ENCODE measurements at regions not wholly inside any gene's neighbourhood (a gene's known extent, or its start where the extent isn't known, plus 50 kb on each side); places are given as distances from the start of the nearest gene placed in this dataset.

DNA sequence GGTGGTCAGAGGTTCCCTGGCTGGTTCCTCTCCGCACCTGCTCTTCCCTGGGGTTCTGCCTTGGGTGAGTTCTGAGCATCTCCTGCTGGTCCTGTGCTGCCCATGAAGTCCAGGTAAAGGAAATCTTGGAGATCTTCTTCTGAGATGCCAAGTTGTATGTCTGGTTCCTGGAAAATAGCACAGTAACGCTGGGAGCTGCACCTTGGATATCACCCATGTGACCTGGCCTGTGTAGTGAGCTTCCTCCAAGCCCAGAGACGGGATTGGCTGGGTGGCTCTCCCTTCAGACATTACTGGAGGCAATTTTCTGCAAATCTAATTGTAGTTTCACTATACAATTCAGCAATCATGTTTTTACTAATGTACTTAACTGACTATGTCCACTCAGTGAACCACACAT lies 1281.1 kb downstream of the TMEM121 start:
- no peak for DNase-seq (ENCODE audit: low read depth in 2 of 2)

DNA sequence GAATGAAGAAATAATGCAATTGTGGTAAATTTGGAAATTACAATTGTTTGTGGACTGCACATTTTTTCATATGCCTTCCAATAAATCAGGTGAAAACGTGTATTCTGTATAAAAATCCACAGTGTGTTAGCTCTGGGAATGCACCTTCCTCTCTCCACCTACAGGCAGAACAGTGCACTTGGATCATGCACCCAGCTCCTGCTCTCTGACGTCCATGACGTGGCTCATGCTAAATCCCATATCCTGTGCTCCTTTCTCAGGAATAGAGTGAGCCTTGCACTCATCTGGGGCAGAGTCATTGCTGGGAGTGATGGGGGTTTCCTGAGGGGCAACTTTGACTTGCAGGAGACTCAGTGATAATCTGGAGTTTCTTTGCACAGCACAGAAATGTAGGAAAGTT lies 1282.1 kb downstream of the TMEM121 start:
- DNase-seq (ENCODE audit: low read depth in 2 of 2): no peak

DNA sequence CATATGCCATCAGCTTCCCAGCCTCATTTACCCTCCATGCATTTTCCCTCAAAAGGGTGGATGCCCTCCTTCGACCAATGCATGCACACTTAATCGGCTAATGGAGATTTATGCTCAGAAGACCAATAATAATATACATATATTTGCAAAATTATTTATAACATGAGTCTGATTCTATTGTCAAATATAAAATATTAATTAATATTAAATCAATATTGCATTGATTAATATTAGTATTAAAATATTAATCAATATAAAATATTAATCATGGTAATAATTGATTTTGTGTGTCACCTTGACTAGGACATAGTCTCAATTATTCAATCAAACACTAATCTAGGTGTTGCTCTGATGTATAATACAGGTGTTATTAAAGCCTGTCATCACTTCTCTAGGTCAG lies 1282.5 kb downstream of the TMEM121 start:
- DNase-seq (ENCODE audit: low read depth in 2 of 2): no peak

DNA sequence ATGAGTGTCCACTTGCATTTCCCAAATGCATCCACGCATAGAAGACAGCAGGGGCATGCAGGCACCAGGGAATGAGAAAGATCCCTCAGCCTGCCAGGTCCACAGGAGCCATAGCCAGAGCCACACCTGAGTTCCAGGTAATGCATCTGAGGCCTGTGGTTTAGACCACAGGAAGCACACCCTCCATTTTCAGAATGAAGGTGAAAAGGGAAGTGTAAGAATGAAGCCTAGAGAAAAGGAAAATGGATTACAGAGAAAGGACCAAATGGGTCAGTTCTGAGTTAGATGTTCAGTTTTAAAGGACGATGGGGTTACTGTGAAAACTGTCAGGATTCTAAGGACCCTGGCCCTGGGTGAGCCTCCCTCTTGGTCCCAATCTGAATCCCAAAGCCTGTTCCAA lies 1283.2 kb downstream of the TMEM121 start:
- no peak for DNase-seq (ENCODE audit: low read depth in 2 of 2)

DNA sequence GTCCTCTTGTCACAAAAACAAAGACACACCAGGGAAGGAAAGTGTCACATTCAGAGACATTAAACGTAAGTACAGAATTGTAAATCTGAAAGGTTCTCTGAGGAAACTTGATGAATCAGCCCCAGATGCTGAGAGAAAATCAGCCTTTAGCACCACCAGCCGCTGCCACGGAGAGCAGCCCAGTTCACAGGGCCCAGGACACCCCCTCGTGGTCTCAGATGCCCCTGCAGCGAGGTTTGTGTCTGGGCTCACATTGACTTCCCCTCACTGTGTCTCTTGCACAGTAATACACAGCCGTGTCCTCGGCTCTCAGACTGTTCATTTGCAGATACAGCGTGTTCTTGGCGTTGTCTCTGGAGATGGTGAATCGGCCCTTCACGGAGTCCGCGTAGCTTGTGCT lies 1283.8 kb downstream of the TMEM121 start:
- DNase-seq (ENCODE audit: low read depth in 2 of 2): peak in 1 of 2 donors; percentile 6

DNA sequence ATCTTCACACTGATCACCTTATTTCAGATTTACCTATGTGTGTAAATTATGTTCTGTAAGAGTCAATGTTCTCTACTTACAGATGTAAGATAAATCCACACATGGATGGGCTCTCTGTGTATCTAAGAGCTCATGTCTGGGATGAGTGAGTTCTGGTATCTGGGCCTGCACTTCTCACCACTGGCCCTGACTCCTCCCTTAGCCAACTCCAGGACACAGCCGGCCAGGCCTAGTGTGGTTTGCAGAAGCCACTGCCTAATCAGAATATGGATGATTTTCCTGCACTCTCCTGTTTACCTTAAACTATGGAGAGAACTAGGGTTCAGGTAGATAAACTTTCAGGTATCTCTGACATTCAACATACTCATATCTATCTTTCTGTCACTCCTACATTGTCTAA lies 1284.8 kb downstream of the TMEM121 start:
- no peak for DNase-seq (ENCODE audit: low read depth in 2 of 2)

DNA sequence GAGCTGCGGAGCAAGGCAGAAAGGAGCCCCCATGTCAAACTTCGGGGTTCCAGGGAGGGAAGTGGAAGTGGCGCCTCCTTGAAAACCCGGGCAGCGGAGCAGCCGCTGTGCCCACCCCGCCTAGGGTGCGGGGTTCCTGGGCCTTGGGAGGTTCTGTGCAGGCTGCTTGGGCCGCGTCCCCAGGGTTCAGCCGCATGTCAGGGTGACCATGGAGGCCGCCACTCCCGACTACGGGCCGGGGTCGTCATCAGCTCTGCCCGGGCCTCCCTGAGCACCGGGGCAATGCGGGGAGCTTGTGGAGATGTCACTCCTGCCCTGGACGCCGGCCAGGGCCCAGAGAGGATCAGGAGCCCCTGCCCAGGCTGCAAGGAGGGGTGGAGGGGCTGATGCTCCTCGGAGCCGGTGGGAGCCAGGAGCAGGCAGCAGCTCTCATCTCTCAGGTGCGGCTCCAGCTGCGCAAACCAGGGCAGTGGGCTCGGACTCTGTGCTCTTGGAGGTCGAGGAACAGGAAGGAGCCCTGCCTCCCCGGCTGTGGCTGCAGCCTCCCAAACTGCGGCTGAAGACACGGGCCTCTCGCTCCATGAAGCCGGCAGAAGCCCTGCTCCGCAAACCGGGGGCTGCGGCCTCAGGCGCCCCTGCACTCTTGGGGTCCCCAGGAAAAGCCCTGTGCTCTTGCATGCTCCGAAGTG lies 1286.5 kb downstream of the TMEM121 start:
- no peak for DNase-seq (ENCODE audit: low read depth in 2 of 2)

DNA sequence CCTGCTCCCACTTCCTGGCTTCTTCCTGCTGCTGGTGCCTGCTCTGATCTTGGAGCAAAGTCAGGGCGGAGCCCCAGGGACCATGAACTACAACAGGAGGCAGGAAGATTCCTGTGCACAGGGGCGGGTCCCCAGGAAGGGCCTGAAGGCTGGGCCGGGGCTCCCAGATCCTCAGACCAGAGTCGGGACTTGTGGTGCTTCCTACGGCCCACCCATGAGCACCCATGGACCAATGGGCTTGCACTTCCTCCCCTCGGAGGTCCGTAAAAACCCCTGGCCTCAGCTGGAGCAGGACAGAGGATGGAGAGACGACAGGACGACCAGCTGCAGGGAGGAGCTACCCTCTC lies 1287.1 kb downstream of the TMEM121 start:
- DNase-seq (ENCODE audit: low read depth in 2 of 2): no peak

DNA sequence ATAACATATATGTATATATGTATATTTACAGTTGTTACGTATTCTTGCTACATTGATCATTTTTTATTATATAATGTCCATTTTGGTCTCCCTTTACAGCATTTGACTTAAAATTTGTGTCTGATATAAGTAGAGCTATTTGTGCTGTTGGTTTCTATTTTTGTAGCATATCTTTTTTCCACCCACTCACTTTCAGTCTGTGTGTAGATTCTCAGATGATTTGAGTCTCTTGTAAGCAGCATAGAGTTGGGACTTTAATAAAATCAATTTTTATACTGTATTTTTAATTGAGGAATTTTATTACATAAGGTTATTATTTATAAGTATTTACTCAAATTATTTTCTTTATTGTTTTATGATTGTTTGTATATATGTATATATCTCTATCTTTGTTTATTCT lies 1293.7 kb downstream of the TMEM121 start:
- no peak for DNase-seq (ENCODE audit: low read depth in 2 of 2)

DNA sequence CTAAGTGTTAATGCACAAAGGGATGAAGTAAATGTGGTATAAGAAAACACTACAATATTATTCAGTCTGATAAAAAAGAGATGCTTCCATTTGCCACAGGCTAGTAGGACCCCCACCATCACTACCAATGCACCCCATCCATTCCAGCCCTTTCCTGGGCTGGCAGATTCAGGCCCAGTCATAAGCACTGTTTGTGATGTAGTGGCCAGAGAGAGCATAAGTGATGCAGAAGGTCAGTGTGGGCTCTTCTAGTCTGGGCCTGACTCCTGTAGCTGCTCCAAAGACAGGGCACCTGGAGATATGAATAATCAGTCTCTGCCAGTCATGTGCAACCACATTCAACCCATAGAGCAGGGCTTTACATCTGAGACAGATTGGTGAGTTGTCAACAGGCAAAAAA lies 1294.7 kb downstream of the TMEM121 start:
- no peak for DNase-seq (ENCODE audit: low read depth in 2 of 2)

DNA sequence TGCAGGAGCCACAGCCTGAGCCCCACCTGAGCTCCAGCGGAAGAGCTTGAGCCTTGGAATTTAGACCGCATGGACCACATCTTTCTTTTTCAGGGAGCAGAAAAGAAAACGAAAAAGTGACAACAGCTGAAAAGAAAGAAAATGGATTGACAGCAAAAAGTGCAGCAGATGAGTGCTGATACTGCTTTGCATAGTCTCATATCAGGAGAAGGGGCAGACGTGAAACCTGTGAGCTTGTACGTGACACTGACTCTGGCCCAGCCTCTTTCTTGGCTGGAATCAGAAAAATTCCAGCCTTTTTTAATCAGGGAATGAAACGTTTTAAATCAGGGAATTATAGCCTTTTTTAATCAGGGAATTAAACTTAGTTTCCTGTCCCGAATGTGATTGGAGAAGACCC lies 1296.5 kb downstream of the TMEM121 start:
- DNase-seq (ENCODE audit: low read depth in 2 of 2): no peak

DNA sequence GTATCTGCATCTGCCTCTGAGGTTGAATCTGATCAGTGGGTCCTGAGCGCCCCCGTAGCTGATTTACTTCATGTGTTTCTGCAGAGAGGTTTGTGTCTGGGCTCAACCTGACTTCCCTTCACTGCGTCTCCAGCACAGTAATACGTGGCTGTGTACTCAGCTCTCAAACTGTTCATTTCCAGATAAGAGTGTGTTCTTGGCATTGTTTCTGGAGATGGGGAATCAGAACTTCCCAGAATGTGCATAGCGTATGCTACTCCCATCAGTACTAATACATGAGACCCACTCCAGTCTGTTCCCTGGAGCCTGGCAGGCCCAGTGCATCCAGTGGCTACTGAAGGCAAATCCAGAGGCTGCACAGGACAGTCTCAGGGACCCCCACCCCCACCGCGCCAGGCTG lies 1297.2 kb downstream of the TMEM121 start:
- no peak for DNase-seq (ENCODE audit: low read depth in 2 of 2)

DNA sequence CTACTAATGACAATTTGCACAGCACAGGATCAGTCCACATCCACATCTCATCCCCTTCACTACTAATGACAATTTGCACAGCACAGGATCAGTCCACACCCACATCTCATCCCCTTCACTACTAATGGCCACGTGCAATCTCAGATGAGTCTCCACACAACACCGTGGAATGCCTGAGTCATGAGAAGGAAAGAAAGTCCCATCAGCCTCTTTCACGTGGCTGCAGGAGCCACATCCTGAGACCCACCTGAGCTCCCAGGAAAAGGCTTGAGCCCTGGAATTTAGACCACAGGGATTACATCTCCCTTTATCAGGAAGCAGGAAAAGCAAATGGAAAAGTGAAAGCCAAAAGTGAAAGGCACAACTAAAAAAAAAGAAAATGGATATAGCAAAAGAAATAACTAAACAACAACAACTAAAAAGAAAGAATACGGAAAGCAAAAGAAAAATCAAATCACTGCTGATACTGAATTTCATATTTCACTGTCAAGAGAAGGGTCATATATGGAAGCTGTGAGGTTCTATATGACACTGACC lies 1300.5 kb downstream of the TMEM121 start:
- DNase-seq (ENCODE audit: low read depth in 2 of 2): no peak

DNA sequence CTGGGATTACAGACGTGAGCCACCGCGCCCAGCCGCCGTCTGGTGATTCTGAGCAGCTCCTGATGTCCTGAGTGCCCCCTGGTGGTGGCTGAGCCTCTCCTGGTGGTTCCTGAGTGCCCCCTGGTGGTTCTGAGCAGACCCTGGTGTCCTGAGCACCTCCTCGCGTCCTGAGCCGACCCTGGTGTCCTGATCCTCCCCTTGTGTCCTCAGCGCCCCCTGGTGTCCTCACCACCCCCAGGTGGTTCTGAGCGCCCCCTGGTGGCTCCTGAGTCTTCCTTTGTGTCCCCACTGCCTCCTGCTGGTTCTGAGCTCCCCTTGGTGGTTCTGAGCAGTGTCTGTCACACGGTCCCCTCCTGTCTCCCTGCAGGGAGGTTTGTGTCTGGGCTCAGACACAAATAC lies 1304.9 kb downstream of the TMEM121 start:
- DNase-seq (ENCODE audit: low read depth in 2 of 2): peak; percentile 62 to 77

DNA sequence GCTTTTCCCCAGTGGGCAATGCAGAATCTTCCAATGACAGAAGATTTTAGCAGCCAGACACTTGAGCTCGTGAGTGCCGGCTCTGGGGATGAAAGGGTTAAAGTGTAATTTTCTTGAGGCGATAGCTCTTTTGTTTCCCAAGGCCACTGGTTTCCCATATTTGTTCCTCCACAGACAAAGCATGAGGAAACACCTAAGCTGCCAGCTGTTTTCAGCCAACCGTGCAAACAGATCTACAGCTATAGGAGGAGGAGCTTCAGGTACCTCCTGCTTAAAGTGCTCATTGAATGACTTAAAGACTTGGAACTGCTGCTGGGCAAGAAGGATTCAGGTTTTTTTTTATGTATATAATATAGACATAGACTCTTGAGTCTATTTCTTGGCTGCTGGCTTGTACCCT lies 1311.5 kb downstream of the TMEM121 start:
- no peak for DNase-seq (ENCODE audit: low read depth in 2 of 2)

DNA sequence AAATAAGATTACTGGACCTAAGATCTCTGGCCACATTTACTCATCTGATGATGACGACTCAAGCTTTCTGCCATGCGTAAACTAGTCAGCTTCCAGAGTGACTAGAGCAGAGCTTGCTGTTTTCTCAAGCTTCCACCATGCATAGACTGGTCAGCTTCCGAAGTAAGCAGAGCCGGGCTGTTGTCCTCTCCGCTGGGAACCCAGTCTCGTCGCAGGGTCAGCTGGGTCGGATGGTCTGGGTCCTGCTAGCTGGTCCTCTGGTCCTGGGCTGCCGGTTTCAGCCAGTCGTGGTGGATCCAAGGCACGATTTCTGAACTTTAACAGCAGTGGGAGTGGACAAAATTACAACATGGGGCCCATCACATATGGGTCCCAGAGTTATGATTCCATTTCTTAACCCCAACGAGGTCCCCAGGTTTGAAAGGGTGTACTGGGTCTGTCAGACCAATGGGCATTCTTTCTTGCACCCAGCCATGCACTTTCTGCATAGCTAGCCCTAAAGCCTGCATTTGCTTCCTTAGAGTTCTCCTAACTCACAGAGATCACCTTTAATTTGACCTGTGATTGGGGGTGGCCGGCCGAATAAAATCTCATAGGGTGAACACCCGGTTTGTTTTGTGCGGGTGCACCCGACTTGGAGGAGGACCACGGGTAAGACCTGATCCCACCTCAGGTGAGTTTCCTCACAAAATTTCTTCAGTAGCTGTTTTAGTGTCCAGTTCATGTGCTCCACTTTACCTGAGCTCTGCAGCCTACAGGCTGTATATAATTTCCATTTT lies 1312.8 kb downstream of the TMEM121 start:
- no peak for DNase-seq (ENCODE audit: low read depth in 2 of 2)

DNA sequence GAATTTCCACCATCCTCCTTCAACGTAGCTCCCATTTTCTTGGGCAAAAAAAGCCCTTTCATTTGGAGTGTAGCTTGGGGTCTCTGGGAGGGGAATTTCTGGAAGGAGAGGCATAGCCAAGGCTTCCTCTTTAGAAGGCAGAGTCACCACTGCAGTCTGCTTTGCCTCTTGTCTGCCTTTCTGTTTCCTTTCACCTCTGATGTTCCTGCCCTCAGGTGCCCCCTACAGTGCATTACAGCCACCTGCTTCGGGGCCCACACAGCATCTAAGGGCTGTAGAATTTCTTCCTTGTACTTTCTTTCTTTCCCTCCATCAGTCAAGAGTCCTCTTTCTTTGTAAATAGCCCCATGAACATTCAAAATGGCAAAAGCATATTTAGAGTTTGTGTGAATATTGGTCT lies 1313.9 kb downstream of the TMEM121 start:
- DNase-seq (ENCODE audit: low read depth in 2 of 2): no peak

DNA sequence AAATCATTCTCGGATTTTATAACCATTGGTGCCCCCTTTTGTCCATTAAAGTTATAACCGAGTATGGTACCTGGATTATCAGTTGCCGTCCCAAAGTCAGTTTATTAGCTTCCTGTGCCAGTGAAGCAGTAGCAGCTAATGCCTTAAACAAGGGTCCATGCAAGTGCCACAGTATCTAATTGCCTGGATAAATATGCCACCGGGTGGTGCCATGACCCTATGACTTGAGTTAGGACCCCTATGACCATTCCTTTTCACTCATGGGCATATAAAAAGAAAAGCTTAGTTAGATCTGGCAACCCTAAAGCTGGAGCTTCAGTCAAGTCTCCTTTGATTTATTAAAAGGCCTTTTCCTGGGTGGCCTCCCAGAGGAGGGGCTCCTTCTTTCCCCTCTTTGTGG lies 1314.6 kb downstream of the TMEM121 start:
- DNase-seq (ENCODE audit: low read depth in 2 of 2): no peak

DNA sequence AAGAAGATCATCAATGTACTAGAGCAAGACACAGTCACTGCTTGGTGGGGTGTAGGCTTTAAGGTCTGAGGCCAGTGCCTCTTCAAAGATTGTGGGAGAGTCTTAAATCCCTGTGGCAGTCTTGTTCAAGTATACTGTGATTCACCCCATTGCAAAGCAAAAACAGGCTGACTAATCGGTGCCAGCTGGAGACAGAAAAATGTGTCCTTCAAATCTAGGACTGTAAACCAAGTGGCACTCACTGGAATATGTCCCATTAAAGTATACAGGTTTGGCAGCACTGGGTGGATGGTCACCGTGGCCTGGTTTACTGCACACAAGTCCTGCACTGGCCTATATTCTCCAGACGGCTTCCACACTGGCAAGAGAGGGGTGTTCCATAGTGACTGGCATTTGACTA lies 1315.3 kb downstream of the TMEM121 start:
- DNase-seq (ENCODE audit: low read depth in 2 of 2): no peak

DNA sequence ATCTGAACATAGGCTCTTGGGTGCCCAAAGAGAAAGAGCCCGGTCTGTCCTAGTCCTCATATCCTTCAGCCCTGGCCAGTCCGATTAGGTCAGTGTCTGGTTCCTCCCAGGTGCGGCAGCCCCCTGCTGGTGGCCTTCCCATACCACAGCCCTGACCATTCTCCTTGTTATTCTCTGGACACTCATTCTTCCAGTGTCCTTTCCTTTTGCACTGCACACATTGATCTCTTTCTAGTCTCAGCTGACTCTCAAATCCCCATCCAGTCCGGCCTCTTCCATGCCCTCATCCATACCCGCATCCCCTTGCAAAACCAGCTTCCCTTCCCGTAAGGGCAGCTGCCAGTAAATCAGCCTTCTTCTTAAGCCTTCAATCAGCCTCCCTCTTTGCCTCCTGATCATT lies 1316.3 kb downstream of the TMEM121 start:
- no peak for DNase-seq (ENCODE audit: low read depth in 2 of 2)

DNA sequence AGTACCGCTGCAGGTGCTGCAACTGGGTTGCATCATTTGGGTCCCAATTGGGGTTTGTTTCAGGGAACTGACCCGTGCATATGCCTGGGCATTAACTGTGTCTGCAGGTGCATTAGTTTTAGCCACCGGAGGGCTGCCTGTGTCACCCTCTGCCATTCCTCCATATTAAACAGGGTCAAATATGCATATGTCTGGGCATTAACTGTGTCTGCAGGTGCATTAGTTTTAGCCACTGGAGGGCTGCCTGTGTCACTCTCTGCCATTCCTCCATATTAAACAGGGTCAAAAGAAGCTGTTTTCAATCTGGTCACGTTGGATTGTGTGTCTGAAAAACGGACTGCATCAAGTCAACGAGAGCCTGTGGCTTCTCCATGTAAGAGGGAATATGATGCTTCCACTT lies 1317.0 kb downstream of the TMEM121 start:
- DNase-seq (ENCODE audit: low read depth in 2 of 2): no peak

DNA sequence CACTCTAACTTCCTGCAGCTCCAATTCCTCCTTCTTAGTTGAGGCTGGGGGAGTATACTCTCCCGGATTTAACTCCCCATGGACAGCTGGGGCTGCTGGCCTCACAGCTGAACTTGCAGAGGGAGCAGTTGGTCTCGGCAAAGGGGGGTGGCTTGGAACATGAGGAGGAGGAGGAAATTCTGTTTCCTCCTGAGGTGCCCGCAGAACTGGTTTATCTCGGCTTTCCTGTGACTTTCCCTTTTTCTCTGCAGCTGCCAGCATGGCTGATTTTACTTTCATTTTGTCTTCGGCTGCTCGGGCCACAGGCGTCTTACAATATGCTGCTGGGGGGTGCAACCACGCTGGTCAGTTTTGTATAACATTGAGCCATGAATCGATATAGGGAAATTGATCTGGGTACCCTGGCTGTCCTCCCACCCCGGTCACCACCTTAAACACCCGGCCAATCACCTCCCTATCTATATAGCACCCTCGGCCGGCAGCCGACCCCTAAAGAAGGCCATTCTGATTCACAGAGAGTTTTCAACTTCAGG lies 1317.6 kb downstream of the TMEM121 start:
- DNase-seq (ENCODE audit: low read depth in 2 of 2): no peak

DNA sequence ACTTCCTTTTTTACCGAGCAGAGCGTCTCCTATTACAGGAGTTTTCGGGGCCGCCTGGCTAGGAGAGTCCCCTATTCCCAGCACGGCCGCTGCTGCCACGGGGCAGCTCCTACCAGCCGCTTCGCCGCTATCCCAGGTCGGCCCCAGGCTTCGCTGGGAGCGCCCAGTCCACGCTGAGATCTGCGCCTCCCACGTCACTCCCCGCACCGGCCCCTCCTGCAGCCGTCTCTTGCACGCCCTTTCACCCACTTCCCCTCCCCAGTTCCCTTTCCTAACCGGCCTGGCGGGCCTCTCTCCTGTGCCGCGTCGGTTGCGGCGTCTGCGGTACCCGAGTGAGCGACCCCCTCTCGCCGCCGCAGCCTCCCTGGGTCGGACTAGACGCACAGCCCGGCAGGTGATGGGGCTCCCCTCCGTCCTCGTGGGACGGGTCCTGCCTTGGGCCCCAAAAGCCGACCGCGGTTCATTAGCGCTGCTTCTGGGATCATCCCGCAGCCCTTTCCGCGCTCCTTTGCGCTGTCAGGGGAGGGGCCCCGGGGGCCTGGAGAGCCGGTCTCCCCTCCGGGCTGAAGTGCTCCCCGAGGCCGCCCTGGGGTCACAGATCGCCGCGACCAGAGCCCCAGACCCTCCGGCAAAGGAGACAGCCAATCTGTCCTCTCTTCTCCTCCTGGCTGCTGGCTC lies 1318.4 kb downstream of the TMEM121 start:
- no peak for DNase-seq (ENCODE audit: low read depth in 2 of 2)
